ENCODE measurements at regions not wholly inside any gene's neighbourhood (a gene's known extent, or its start where the extent isn't known, plus 50 kb on each side); places are given as distances from the start of the nearest gene placed in this dataset.
"Not testable (repeated sequence)": the region's sequence is repeated elsewhere in the genome, so short reads cannot be mapped to it uniquely, and the experiment has no call there.

- no peaks in the 10 kb centered on the region for H3K27me3 ChIP-seq (ENCODE audit: control insufficient read depth in 1 of 2, insufficient read depth in 2 of 2, low read length in 2 of 2)
- H3K27ac ChIP-seq (ENCODE audit: low read depth in 2 of 2, low read length in 1 of 2) = no peak overlapping the region
- no peaks in the 10 kb centered on the region for H3K36me3 ChIP-seq (ENCODE audit: control insufficient read depth in 2 of 2, insufficient read depth in 2 of 2, low read length in 1 of 2)
- no peak overlapping the region for H3K4me3 ChIP-seq (ENCODE audit: low read depth in 1 of 2, low read length in 2 of 2)
- no peaks in the 10 kb centered on the region for H3K9me3 ChIP-seq (ENCODE audit: control insufficient read depth in 2 of 2, insufficient read depth in 1 of 2, low read depth in 1 of 2, low read length in 1 of 2)
- WGBS, 2 donors = 63 to 64% methylated on average over 4 of the region's 4 CpGs
- no peaks in the 10 kb centered on the region for H3K4me1 ChIP-seq (ENCODE audit: control insufficient read depth in 2 of 2, insufficient read depth in 2 of 2, low read length in 1 of 2)
Observed at GRCh38 chr3:29178809-29179793, 101.8 kb upstream of the RBMS3 start.

- Histone ChIP-seq H3K27ac (ENCODE audit: low read depth in 2 of 2, low read length in 1 of 2) (no peak overlapping the region), H3K9me3 (ENCODE audit: control insufficient read depth in 2 of 2, insufficient read depth in 1 of 2, low read depth in 1 of 2, low read length in 1 of 2) (no peaks in the 10 kb centered on the region), H3K4me1 (ENCODE audit: control insufficient read depth in 2 of 2, insufficient read depth in 2 of 2, low read length in 1 of 2) (no peaks in the 10 kb centered on the region), H3K4me3 (ENCODE audit: low read depth in 1 of 2, low read length in 2 of 2) (no peak overlapping the region), H3K27me3 (ENCODE audit: control insufficient read depth in 1 of 2, insufficient read depth in 2 of 2, low read length in 2 of 2) (no peaks in the 10 kb centered on the region), H3K36me3 (ENCODE audit: control insufficient read depth in 2 of 2, insufficient read depth in 2 of 2, low read length in 1 of 2) (no peaks in the 10 kb centered on the region)
- 79 to 82% methylated on average over 7 of the region's 7 CpGs for WGBS, 2 donors
Observed at GRCh38 chr3:29181149-29181780, 99.6 kb upstream of the RBMS3 start.

GRCh38 chr3:29181872-29182271, 99.0 kb upstream of the RBMS3 start:
- no peaks in the 10 kb centered on the region for H3K4me1 ChIP-seq (ENCODE audit: control insufficient read depth in 2 of 2, insufficient read depth in 2 of 2, low read length in 1 of 2)
- no peaks in the 10 kb centered on the region for H3K36me3 ChIP-seq (ENCODE audit: control insufficient read depth in 2 of 2, insufficient read depth in 2 of 2, low read length in 1 of 2)
- H3K9me3 ChIP-seq (ENCODE audit: control insufficient read depth in 2 of 2, insufficient read depth in 1 of 2, low read depth in 1 of 2, low read length in 1 of 2) = no peaks in the 10 kb centered on the region
- H3K4me3 ChIP-seq (ENCODE audit: low read depth in 1 of 2, low read length in 2 of 2) = no peak overlapping the region
- no peak overlapping the region for H3K27ac ChIP-seq (ENCODE audit: low read depth in 2 of 2, low read length in 1 of 2)
- no peaks in the 10 kb centered on the region for H3K27me3 ChIP-seq (ENCODE audit: control insufficient read depth in 1 of 2, insufficient read depth in 2 of 2, low read length in 2 of 2)
- WGBS, 2 donors = 77 to 84% methylated on average over 1 of the region's 1 CpG

- H3K9me3 ChIP-seq (ENCODE audit: control insufficient read depth in 2 of 2, insufficient read depth in 1 of 2, low read depth in 1 of 2, low read length in 1 of 2); H3K4me1 ChIP-seq (ENCODE audit: control insufficient read depth in 2 of 2, insufficient read depth in 2 of 2, low read length in 1 of 2); H3K27ac ChIP-seq (ENCODE audit: low read depth in 2 of 2, low read length in 1 of 2); H3K4me3 ChIP-seq (ENCODE audit: low read depth in 1 of 2, low read length in 2 of 2); H3K27me3 ChIP-seq (ENCODE audit: control insufficient read depth in 1 of 2, insufficient read depth in 2 of 2, low read length in 2 of 2); H3K36me3 ChIP-seq (ENCODE audit: control insufficient read depth in 2 of 2, insufficient read depth in 2 of 2, low read length in 1 of 2): not testable (repeated sequence)
- 86 to 89% methylated on average over 3 of the region's 3 CpGs for WGBS, 2 donors
Observed at GRCh38 chr3:29182828-29183227, 98.0 kb upstream of the RBMS3 start.

GRCh38 chr3:29183346-29184087, 97.4 kb upstream of the RBMS3 start:
- Histone ChIP-seq H3K27me3 (ENCODE audit: control insufficient read depth in 1 of 2, insufficient read depth in 2 of 2, low read length in 2 of 2) (no peaks in the 10 kb centered on the region), H3K9me3 (ENCODE audit: control insufficient read depth in 2 of 2, insufficient read depth in 1 of 2, low read depth in 1 of 2, low read length in 1 of 2) (no peaks in the 10 kb centered on the region), H3K4me1 (ENCODE audit: control insufficient read depth in 2 of 2, insufficient read depth in 2 of 2, low read length in 1 of 2) (no peaks in the 10 kb centered on the region), H3K4me3 (ENCODE audit: low read depth in 1 of 2, low read length in 2 of 2) (no peak overlapping the region), H3K27ac (ENCODE audit: low read depth in 2 of 2, low read length in 1 of 2) (no peak overlapping the region), H3K36me3 (ENCODE audit: control insufficient read depth in 2 of 2, insufficient read depth in 2 of 2, low read length in 1 of 2) (no peaks in the 10 kb centered on the region)
- 66 to 70% methylated on average over 8 of the region's 8 CpGs for WGBS, 2 donors

GRCh38 chr3:29185706-29186105, 95.2 kb upstream of the RBMS3 start:
- no peaks in the 10 kb centered on the region for H3K27me3 ChIP-seq (ENCODE audit: control insufficient read depth in 1 of 2, insufficient read depth in 2 of 2, low read length in 2 of 2)

GRCh38 chr3:29186131-29186599, 94.7 kb upstream of the RBMS3 start:
- no peaks in the 10 kb centered on the region for H3K9me3 ChIP-seq (ENCODE audit: control insufficient read depth in 2 of 2, insufficient read depth in 1 of 2, low read depth in 1 of 2, low read length in 1 of 2)
- 74 to 76% methylated on average over 1 of the region's 1 CpG for WGBS, 2 donors
- no peaks in the 10 kb centered on the region for H3K36me3 ChIP-seq (ENCODE audit: control insufficient read depth in 2 of 2, insufficient read depth in 2 of 2, low read length in 1 of 2)
- H3K4me1 ChIP-seq (ENCODE audit: control insufficient read depth in 2 of 2, insufficient read depth in 2 of 2, low read length in 1 of 2) = no peaks in the 10 kb centered on the region
- H3K4me3 ChIP-seq (ENCODE audit: low read depth in 1 of 2, low read length in 2 of 2) = no peak overlapping the region
- H3K27me3 ChIP-seq (ENCODE audit: control insufficient read depth in 1 of 2, insufficient read depth in 2 of 2, low read length in 2 of 2) = no peaks in the 10 kb centered on the region
- H3K27ac ChIP-seq (ENCODE audit: low read depth in 2 of 2, low read length in 1 of 2) = no peak overlapping the region

More at GRCh38 chr3:29185706-29186105, 95.2 kb upstream of the RBMS3 start:
- H3K4me1 ChIP-seq (ENCODE audit: control insufficient read depth in 2 of 2, insufficient read depth in 2 of 2, low read length in 1 of 2) = no peaks in the 10 kb centered on the region
- no peaks in the 10 kb centered on the region for H3K36me3 ChIP-seq (ENCODE audit: control insufficient read depth in 2 of 2, insufficient read depth in 2 of 2, low read length in 1 of 2)
- H3K9me3 ChIP-seq (ENCODE audit: control insufficient read depth in 2 of 2, insufficient read depth in 1 of 2, low read depth in 1 of 2, low read length in 1 of 2) = no peaks in the 10 kb centered on the region
- WGBS, 2 donors = 89 to 95% methylated on average over 1 of the region's 1 CpG
- H3K4me3 ChIP-seq (ENCODE audit: low read depth in 1 of 2, low read length in 2 of 2) = no peak overlapping the region
- no peak overlapping the region for H3K27ac ChIP-seq (ENCODE audit: low read depth in 2 of 2, low read length in 1 of 2)

GRCh38 chr3:29186982-29187725, 93.7 kb upstream of the RBMS3 start:
- Histone ChIP-seq H3K27me3 (ENCODE audit: control insufficient read depth in 1 of 2, insufficient read depth in 2 of 2, low read length in 2 of 2) (no peaks in the 10 kb centered on the region), H3K27ac (ENCODE audit: low read depth in 2 of 2, low read length in 1 of 2) (no peak overlapping the region), H3K4me3 (ENCODE audit: low read depth in 1 of 2, low read length in 2 of 2) (no peak overlapping the region), H3K4me1 (ENCODE audit: control insufficient read depth in 2 of 2, insufficient read depth in 2 of 2, low read length in 1 of 2) (no peaks in the 10 kb centered on the region), H3K9me3 (ENCODE audit: control insufficient read depth in 2 of 2, insufficient read depth in 1 of 2, low read depth in 1 of 2, low read length in 1 of 2) (no peaks in the 10 kb centered on the region), H3K36me3 (ENCODE audit: control insufficient read depth in 2 of 2, insufficient read depth in 2 of 2, low read length in 1 of 2) (no peaks in the 10 kb centered on the region)
- 38 to 42% methylated on average over 3 of the region's 3 CpGs for whole genome bisulfite sequencing, 2 donors

GRCh38 chr3:29189328-29189727, 91.5 kb upstream of the RBMS3 start:
- Histone ChIP-seq H3K27ac (ENCODE audit: low read depth in 2 of 2, low read length in 1 of 2) (no peak overlapping the region), H3K27me3 (ENCODE audit: control insufficient read depth in 1 of 2, insufficient read depth in 2 of 2, low read length in 2 of 2) (no peaks in the 10 kb centered on the region), H3K9me3 (ENCODE audit: control insufficient read depth in 2 of 2, insufficient read depth in 1 of 2, low read depth in 1 of 2, low read length in 1 of 2) (no peaks in the 10 kb centered on the region), H3K4me1 (ENCODE audit: control insufficient read depth in 2 of 2, insufficient read depth in 2 of 2, low read length in 1 of 2) (no peaks in the 10 kb centered on the region), H3K36me3 (ENCODE audit: control insufficient read depth in 2 of 2, insufficient read depth in 2 of 2, low read length in 1 of 2) (no peaks in the 10 kb centered on the region), H3K4me3 (ENCODE audit: low read depth in 1 of 2, low read length in 2 of 2) (no peak overlapping the region)

All from esophagus (tissue), 2 donors.